ENCODE measurements at regions not wholly inside any gene's neighbourhood (a gene's known extent, or its start where the extent isn't known, plus 50 kb on each side); places are given as distances from the start of the nearest gene placed in this dataset.

DNA sequence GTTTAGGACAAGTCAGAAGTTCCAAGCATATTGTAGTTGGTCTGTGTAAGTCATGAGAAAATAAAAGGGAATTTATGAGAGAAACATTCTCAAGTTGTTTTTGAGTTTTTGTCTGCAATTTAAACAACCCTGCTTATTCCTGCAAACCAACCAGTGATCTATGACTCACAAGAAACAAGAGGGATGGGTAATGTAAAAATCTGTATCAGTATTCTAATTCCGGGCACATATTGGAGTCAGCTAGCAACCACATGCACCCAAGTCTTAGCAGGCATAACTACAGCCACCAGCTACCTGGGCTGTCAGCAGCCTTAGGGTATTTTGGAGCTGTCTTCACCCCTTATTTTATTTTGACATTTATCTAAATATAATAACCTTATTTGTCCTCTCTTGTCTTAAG, 128.7 kb upstream of the APC start:
- no peak overlapping the region for H3K4me3 ChIP-seq
- 100% methylated on average over 1 of the region's 1 CpG for WGBS
- intact Hi-C loops (cut with DNase I), result no loop called here
- no peak for TF ChIP-seq EP300 (IDR thresholded peaks at IDR 0.05)
- TF ChIP-seq POLR2AphosphoS5 (IDR thresholded peaks at IDR 0.05), result no peak
- TF ChIP-seq, protein P1, sequence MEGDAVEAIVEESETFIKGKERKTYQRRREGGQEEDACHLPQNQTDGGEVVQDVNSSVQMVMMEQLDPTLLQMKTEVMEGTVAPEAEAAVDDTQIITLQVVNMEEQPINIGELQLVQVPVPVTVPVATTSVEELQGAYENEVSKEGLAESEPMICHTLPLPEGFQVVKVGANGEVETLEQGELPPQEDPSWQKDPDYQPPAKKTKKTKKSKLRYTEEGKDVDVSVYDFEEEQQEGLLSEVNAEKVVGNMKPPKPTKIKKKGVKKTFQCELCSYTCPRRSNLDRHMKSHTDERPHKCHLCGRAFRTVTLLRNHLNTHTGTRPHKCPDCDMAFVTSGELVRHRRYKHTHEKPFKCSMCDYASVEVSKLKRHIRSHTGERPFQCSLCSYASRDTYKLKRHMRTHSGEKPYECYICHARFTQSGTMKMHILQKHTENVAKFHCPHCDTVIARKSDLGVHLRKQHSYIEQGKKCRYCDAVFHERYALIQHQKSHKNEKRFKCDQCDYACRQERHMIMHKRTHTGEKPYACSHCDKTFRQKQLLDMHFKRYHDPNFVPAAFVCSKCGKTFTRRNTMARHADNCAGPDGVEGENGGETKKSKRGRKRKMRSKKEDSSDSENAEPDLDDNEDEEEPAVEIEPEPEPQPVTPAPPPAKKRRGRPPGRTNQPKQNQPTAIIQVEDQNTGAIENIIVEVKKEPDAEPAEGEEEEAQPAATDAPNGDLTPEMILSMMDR (IDR thresholded peaks at IDR 0.05), result no peak
- TF ChIP-seq POLR2A (IDR thresholded peaks at IDR 0.05; ENCODE audit: low read depth), result no peak
- H3K36me3 ChIP-seq, result no peaks in the 10 kb centered on the region
- DNase-seq (ENCODE audit: extremely low spot score), result no peak
- no peaks in the 10 kb centered on the region for H3K27me3 ChIP-seq
- no peaks in the 10 kb centered on the region for H3K4me1 ChIP-seq
- H3K27ac ChIP-seq (replicated peaks in 1 of 4), result no peak overlapping the region
- H3K9me3 ChIP-seq, result no peaks in the 10 kb centered on the region

DNA sequence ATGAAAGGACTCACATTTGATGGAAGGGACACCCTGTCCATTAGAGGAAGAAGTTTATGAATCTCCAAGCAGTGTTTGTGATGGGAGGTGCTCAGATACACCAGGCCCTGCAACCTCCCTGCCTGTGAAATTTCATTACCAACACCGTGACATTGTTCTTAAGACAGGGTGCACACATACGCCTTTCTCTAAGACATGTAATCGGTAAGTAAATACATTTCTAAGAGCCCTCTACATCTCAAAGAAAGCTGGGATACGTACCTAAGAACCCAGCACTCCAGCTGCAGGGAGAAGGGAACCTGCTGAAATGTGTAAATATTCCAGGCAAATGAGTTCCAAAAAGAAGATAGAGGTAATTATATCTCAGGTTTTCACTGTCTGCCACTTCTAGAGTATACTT, 125.0 kb upstream of the APC start:
- 93% methylated on average over 4 of the region's 4 CpGs for WGBS
- Histone ChIP-seq H3K9me3 (no peaks in the 10 kb centered on the region), H3K4me3 (no peak overlapping the region), H3K27me3 (no peaks in the 10 kb centered on the region), H3K36me3 (no peaks in the 10 kb centered on the region), H3K27ac (replicated peaks in 1 of 4) (no peak overlapping the region), H3K4me1 (no peaks in the 10 kb centered on the region)
- intact Hi-C loops (cut with DNase I), result no loop called here
- DNase-seq (ENCODE audit: extremely low spot score), result no peak
- TF ChIP-seq POLR2A (IDR thresholded peaks at IDR 0.05; ENCODE audit: low read depth) (no peak), POLR2AphosphoS5 (IDR thresholded peaks at IDR 0.05) (no peak), EP300 (IDR thresholded peaks at IDR 0.05) (no peak)
- TF ChIP-seq, protein P1 (IDR thresholded peaks at IDR 0.05), result no peak

DNA sequence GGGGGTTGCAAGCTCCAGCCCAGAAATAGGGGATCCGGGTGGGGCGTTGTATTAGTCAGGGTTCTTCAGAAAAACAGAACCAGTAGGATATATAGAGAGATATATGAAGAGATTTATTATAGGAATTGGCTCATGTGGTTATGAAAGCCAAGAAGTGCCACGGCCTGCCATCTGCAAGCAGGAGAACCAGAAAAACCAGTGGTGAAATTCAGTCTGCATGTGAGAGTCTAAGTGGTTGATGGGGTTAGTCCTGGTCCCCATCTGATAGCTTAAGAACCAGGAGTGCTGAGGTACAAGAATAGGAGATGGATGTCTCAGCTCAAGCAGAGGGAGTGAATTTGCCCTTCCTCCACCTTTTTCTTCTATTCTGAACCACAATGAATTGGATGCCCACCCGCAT, 123.4 kb upstream of the APC start:
- no peak overlapping the region for H3K4me3 ChIP-seq
- intact Hi-C loops (cut with DNase I), result no loop called here
- no peaks in the 10 kb centered on the region for H3K9me3 ChIP-seq
- WGBS, result 98% methylated on average over 4 of the region's 4 CpGs
- no peaks in the 10 kb centered on the region for H3K4me1 ChIP-seq
- no peaks in the 10 kb centered on the region for H3K36me3 ChIP-seq
- H3K27ac ChIP-seq (replicated peaks in 1 of 4), result no peak overlapping the region
- DNase-seq (ENCODE audit: extremely low spot score), result no peak
- TF ChIP-seq POLR2AphosphoS5 (IDR thresholded peaks at IDR 0.05) (no peak), EP300 (IDR thresholded peaks at IDR 0.05) (no peak), POLR2A (IDR thresholded peaks at IDR 0.05; ENCODE audit: low read depth) (no peak)
- TF ChIP-seq, protein P1 (IDR thresholded peaks at IDR 0.05), result no peak
- no peaks in the 10 kb centered on the region for H3K27me3 ChIP-seq

DNA sequence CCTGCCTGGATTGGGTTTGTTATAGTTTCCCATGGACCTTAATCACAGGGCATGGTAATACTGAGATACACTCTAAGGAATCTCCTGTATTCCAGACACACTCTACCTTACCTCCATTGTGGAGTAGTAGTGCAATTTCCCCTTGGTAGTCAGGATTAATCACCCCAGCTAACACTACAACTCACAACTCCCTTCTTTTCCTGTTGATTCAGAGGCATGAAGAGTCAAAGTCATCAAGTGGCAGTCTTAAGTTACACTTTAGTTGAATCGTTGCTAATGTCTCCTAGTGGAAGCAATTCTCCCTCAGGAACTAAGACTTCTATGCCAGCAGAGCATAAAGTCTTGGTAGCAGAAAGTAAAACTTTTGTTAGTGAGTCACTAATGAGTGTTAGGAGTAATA, 122.7 kb upstream of the APC start:
- Histone ChIP-seq H3K9me3 (no peaks in the 10 kb centered on the region), H3K27ac (replicated peaks in 1 of 4) (no peak overlapping the region), H3K36me3 (no peaks in the 10 kb centered on the region), H3K4me3 (no peak overlapping the region), H3K4me1 (no peaks in the 10 kb centered on the region), H3K27me3 (no peaks in the 10 kb centered on the region)
- no peak for TF ChIP-seq POLR2A (IDR thresholded peaks at IDR 0.05; ENCODE audit: low read depth)
- TF ChIP-seq, protein P1 (IDR thresholded peaks at IDR 0.05), result no peak
- TF ChIP-seq POLR2AphosphoS5 (IDR thresholded peaks at IDR 0.05), result no peak
- no peak for TF ChIP-seq EP300 (IDR thresholded peaks at IDR 0.05)
- intact Hi-C loops (cut with DNase I), result no loop called here
- 50% methylated on average over 1 of the region's 1 CpG for WGBS
- DNase-seq (ENCODE audit: extremely low spot score), result no peak

DNA sequence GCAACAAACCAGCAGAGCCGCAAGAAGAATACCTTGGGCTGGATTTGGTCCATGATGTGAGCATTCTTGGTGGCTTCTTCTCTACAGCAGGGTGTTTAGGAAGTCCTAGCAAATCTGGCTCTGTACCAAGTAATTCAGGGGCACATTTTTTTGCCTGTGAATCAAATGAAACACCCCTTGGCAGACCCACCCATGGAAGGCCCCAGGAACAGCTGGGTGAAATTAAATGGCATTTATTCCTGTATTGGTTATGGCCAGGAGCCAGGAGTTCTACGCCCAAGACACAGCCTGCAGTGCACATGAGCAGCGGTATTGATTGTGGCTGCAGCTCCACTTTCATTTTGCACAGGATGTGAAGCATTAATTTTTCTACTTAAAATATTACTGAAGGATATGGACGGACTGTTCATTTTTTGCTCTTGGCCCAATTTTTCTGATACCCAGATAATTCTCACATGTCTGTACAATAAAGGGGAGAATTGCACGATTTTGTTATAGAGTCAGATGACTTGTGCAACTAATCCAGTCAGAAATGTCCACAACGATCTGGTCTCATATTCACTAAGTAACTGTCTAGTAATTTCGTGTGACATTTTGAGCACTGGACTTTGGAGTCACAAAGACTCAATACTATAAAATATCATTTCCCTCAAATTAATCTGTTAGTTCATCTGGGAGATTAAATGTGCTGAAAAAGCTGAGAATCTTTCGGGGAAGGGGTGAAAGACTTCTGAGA, 120.7 kb upstream of the APC start:
- Histone ChIP-seq H3K36me3 (no peaks in the 10 kb centered on the region), H3K9me3 (no peaks in the 10 kb centered on the region), H3K27me3 (no peaks in the 10 kb centered on the region), H3K27ac (replicated peaks in 1 of 4) (no peak overlapping the region), H3K4me3 (no peak overlapping the region), H3K4me1 (no peaks in the 10 kb centered on the region)
- TF ChIP-seq POLR2A (IDR thresholded peaks at IDR 0.05; ENCODE audit: low read depth) (no peak), POLR2AphosphoS5 (IDR thresholded peaks at IDR 0.05) (no peak), EP300 (IDR thresholded peaks at IDR 0.05) (no peak)
- TF ChIP-seq, protein P1 (IDR thresholded peaks at IDR 0.05), result no peak
- WGBS, result 89% methylated on average over 8 of the region's 8 CpGs
- DNase-seq (ENCODE audit: extremely low spot score), result peak; percentile 89
- intact Hi-C loops (cut with DNase I), result no loop called here
